ENCODE measurements at regions not wholly inside any gene's neighbourhood (a gene's known extent, or its start where the extent isn't known, plus 50 kb on each side); places are given as distances from the start of the nearest gene placed in this dataset.

GRCh38 chr18:73835656-73836364 is 311.8 kb downstream of the FBXO15 start:
- Mint-ChIP-seq H3K4me1 (ENCODE audit: low read depth) (peaks cover 7% of the 10 kb centered on the region), H3K27me3 (no peaks in the 10 kb centered on the region), H3K9me3 (ENCODE audit: low read depth) (no peaks in the 10 kb centered on the region), H3K27ac (no peak overlapping the region), H3K36me3 (ENCODE audit: insufficient read depth) (no peaks in the 10 kb centered on the region), H3K4me3 (ENCODE audit: low read depth) (no peak overlapping the region)
- DNase-seq (ENCODE audit: low spot score, unreplicated experiment), result no peak
- no peak for TF ChIP-seq CTCF (IDR thresholded peaks at IDR 0.05; ENCODE audit: unreplicated experiment)

GRCh38 chr18:73835039-73835438 is 312.6 kb downstream of the FBXO15 start:
- peaks cover 1% of the 10 kb centered on the region for H3K4me1 Mint-ChIP-seq (ENCODE audit: low read depth)
- DNase-seq (ENCODE audit: low spot score, unreplicated experiment), result no peak
- no peak overlapping the region for H3K4me3 Mint-ChIP-seq (ENCODE audit: low read depth)
- H3K36me3 Mint-ChIP-seq (ENCODE audit: insufficient read depth), result no peaks in the 10 kb centered on the region
- no peaks in the 10 kb centered on the region for H3K27me3 Mint-ChIP-seq
- H3K27ac Mint-ChIP-seq, result no peak overlapping the region
- no peaks in the 10 kb centered on the region for H3K9me3 Mint-ChIP-seq (ENCODE audit: low read depth)
- no peak for TF ChIP-seq CTCF (IDR thresholded peaks at IDR 0.05; ENCODE audit: unreplicated experiment)

GRCh38 chr18:73831688-73832087 is 315.9 kb downstream of the FBXO15 start:
- no peaks in the 10 kb centered on the region for H3K4me1 Mint-ChIP-seq (ENCODE audit: low read depth)
- no peaks in the 10 kb centered on the region for H3K36me3 Mint-ChIP-seq (ENCODE audit: insufficient read depth)
- H3K27ac Mint-ChIP-seq, result no peak overlapping the region
- peaks cover 7% of the 10 kb centered on the region for H3K27me3 Mint-ChIP-seq
- H3K9me3 Mint-ChIP-seq (ENCODE audit: low read depth), result no peaks in the 10 kb centered on the region
- no peak for TF ChIP-seq CTCF (IDR thresholded peaks at IDR 0.05; ENCODE audit: unreplicated experiment)
- no peak for DNase-seq (ENCODE audit: low spot score, unreplicated experiment)
- H3K4me3 Mint-ChIP-seq (ENCODE audit: low read depth), result no peak overlapping the region

GRCh38 chr18:73829146-73829545 is 318.5 kb downstream of the FBXO15 start:
- TF ChIP-seq CTCF (IDR thresholded peaks at IDR 0.05; ENCODE audit: unreplicated experiment), result no peak
- DNase-seq (ENCODE audit: low spot score, unreplicated experiment), result no peak
- H3K4me3 Mint-ChIP-seq (ENCODE audit: low read depth), result no peak overlapping the region
- H3K27ac Mint-ChIP-seq, result no peak overlapping the region
- H3K4me1 Mint-ChIP-seq (ENCODE audit: low read depth), result peaks cover 2% of the 10 kb centered on the region
- no peaks in the 10 kb centered on the region for H3K9me3 Mint-ChIP-seq (ENCODE audit: low read depth)
- H3K27me3 Mint-ChIP-seq, result peaks cover 12% of the 10 kb centered on the region
- H3K36me3 Mint-ChIP-seq (ENCODE audit: insufficient read depth), result no peaks in the 10 kb centered on the region

- DNase-seq (ENCODE audit: low spot score, unreplicated experiment), result no peak
- Mint-ChIP-seq H3K36me3 (ENCODE audit: insufficient read depth) (no peaks in the 10 kb centered on the region), H3K9me3 (ENCODE audit: low read depth) (no peaks in the 10 kb centered on the region), H3K27me3 (peaks cover 12% of the 10 kb centered on the region), H3K4me3 (ENCODE audit: low read depth) (no peak overlapping the region), H3K4me1 (ENCODE audit: low read depth) (peaks cover 2% of the 10 kb centered on the region), H3K27ac (no peak overlapping the region)
- no peak for TF ChIP-seq CTCF (IDR thresholded peaks at IDR 0.05; ENCODE audit: unreplicated experiment)
These were observed 319.8 kb downstream of the FBXO15 start for GRCh38 chr18:73827801-73828200.

Data from progenitor cell of endocrine pancreas (in vitro differentiated cells).